ENCODE measurements at regions not wholly inside any gene's neighbourhood (a gene's known extent, or its start where the extent isn't known, plus 50 kb on each side); places are given as distances from the start of the nearest gene placed in this dataset.
A peak's percentile ranks its signal among the peaks of the same experiment; 100 is the strongest.

- no peak overlapping the region for H3K9ac ChIP-seq (ENCODE audit: low read length)
- POLR2A ChIA-PET = interaction anchor here (0.8 kb wide), 1 partner anchor 10 kb away, joined by 3 read pairs; no protein-coding TSS in a partner anchor
- H3K4me3 ChIP-seq (replicated peaks in 1 of 2; ENCODE audit: low read depth in 1 of 2, low read length in 2 of 2) = no peak overlapping the region
- RAD21 ChIA-PET (ENCODE audit: low non-redundant PET in 1 of 2, low total read pairs in 2 of 2, uncharacterized antibody in 2 of 2, unreplicated experiment in 2 of 2) = no interaction called here
- H3K79me2 ChIP-seq (ENCODE audit: insufficient read depth, low read length) = peaks cover 37% of the 10 kb centered on the region
- no peak overlapping the region for H3K4me2 ChIP-seq (ENCODE audit: low read length)
- H2AFZ ChIP-seq (ENCODE audit: low read depth, low read length, poor library complexity, severe bottlenecking) = no peak overlapping the region
- no peak for ATAC-seq
- BruUV-seq (replicated peaks) = TSS peak; percentile 39
- intact Hi-C loops (cut with micrococcal nuclease) = no loop called here
- TF ChIP-seq RAD21 (IDR thresholded peaks at IDR 0.05; ENCODE audit: low read depth) (no peak), ZNF274 (IDR thresholded peaks at IDR 0.05; ENCODE audit: low read depth, low read length) (no peak), ATF3 (IDR thresholded peaks at IDR 0.05) (no peak), EGR1 (IDR thresholded peaks at IDR 0.05; ENCODE audit: low read depth) (no peak), EZH2phosphoT487 (IDR thresholded peaks at IDR 0.05; ENCODE audit: borderline replicate concordance) (no peak), SIN3A (IDR thresholded peaks at IDR 0.05; ENCODE audit: low read depth) (no peak), ELF1 (IDR thresholded peaks at IDR 0.05; ENCODE audit: borderline replicate concordance, low read depth) (no peak), SP1 (IDR thresholded peaks at IDR 0.05; ENCODE audit: low read depth) (no peak)
- TF ChIP-seq, protein P1, sequence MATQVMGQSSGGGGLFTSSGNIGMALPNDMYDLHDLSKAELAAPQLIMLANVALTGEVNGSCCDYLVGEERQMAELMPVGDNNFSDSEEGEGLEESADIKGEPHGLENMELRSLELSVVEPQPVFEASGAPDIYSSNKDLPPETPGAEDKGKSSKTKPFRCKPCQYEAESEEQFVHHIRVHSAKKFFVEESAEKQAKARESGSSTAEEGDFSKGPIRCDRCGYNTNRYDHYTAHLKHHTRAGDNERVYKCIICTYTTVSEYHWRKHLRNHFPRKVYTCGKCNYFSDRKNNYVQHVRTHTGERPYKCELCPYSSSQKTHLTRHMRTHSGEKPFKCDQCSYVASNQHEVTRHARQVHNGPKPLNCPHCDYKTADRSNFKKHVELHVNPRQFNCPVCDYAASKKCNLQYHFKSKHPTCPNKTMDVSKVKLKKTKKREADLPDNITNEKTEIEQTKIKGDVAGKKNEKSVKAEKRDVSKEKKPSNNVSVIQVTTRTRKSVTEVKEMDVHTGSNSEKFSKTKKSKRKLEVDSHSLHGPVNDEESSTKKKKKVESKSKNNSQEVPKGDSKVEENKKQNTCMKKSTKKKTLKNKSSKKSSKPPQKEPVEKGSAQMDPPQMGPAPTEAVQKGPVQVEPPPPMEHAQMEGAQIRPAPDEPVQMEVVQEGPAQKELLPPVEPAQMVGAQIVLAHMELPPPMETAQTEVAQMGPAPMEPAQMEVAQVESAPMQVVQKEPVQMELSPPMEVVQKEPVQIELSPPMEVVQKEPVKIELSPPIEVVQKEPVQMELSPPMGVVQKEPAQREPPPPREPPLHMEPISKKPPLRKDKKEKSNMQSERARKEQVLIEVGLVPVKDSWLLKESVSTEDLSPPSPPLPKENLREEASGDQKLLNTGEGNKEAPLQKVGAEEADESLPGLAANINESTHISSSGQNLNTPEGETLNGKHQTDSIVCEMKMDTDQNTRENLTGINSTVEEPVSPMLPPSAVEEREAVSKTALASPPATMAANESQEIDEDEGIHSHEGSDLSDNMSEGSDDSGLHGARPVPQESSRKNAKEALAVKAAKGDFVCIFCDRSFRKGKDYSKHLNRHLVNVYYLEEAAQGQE (IDR thresholded peaks at IDR 0.05; ENCODE audit: low read depth) = no peak
- TF ChIP-seq, protein P2, sequence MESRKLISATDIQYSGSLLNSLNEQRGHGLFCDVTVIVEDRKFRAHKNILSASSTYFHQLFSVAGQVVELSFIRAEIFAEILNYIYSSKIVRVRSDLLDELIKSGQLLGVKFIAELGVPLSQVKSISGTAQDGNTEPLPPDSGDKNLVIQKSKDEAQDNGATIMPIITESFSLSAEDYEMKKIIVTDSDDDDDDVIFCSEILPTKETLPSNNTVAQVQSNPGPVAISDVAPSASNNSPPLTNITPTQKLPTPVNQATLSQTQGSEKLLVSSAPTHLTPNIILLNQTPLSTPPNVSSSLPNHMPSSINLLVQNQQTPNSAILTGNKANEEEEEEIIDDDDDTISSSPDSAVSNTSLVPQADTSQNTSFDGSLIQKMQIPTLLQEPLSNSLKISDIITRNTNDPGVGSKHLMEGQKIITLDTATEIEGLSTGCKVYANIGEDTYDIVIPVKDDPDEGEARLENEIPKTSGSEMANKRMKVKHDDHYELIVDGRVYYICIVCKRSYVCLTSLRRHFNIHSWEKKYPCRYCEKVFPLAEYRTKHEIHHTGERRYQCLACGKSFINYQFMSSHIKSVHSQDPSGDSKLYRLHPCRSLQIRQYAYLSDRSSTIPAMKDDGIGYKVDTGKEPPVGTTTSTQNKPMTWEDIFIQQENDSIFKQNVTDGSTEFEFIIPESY (IDR thresholded peaks at IDR 0.05; ENCODE audit: extremely low read depth, insufficient replicate concordance, low read length) = no peak
- TF ChIP-seq, protein P3, sequence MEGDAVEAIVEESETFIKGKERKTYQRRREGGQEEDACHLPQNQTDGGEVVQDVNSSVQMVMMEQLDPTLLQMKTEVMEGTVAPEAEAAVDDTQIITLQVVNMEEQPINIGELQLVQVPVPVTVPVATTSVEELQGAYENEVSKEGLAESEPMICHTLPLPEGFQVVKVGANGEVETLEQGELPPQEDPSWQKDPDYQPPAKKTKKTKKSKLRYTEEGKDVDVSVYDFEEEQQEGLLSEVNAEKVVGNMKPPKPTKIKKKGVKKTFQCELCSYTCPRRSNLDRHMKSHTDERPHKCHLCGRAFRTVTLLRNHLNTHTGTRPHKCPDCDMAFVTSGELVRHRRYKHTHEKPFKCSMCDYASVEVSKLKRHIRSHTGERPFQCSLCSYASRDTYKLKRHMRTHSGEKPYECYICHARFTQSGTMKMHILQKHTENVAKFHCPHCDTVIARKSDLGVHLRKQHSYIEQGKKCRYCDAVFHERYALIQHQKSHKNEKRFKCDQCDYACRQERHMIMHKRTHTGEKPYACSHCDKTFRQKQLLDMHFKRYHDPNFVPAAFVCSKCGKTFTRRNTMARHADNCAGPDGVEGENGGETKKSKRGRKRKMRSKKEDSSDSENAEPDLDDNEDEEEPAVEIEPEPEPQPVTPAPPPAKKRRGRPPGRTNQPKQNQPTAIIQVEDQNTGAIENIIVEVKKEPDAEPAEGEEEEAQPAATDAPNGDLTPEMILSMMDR (IDR thresholded peaks at IDR 0.05 in 2 of 3, conservative IDR thresholded peaks at IDR 0.05 in 1 of 3; ENCODE audit: borderline replicate concordance in 1 of 3, insufficient read depth in 1 of 3, low read depth in 2 of 3, low read length in 2 of 3) = no peak
- CTCF ChIA-PET = interaction anchor here (1.0 to 2.7 kb wide), 5 partner anchors 10 to 208 kb away, joined by 3 to 18 read pairs (median 3); no protein-coding TSS in a partner anchor
- no peaks in the 10 kb centered on the region for H3K27me3 ChIP-seq (ENCODE audit: insufficient read depth, low read length)
- DNase-seq (ENCODE audit: low read depth, low spot score) = no peak
- peaks cover 46 to 50% of the 10 kb centered on the region in 2 experiments for H3K4me1 ChIP-seq (ENCODE audit: control insufficient read depth in 1 of 2, insufficient read depth in 2 of 2, low read length in 2 of 2)
- peaks cover 0 to 8% of the 10 kb centered on the region in 2 experiments; a peak in 1 of 4 replicates for H3K36me3 ChIP-seq (ENCODE audit: control insufficient read depth in 1 of 2, insufficient read depth in 2 of 2, low read length in 2 of 2)
- H3K9me3 ChIP-seq (ENCODE audit: control insufficient read depth in 1 of 2, insufficient read depth in 1 of 2, low read depth in 1 of 2, low read length in 2 of 2) = no peaks in the 10 kb centered on the region
- H3K27ac ChIP-seq (ENCODE audit: low read depth, low read length) = no peak overlapping the region
- no peaks in the 10 kb centered on the region for H4K20me1 ChIP-seq (ENCODE audit: insufficient read depth)
- no peaks in the 10 kb centered on the region for H3K9me2 ChIP-seq (ENCODE audit: insufficient read depth)
Observed at GRCh38 chr6:56850626-56851025, 104.3 kb upstream of the BEND6 start.
